CD4-positive, alpha-beta T cell treated with Interferon gamma for 1 hour (primary cell): ENCODE measurements at regions not wholly inside any gene's neighbourhood (a gene's known extent, or its start where the extent isn't known, plus 50 kb on each side); places are given as distances from the start of the nearest gene placed in this dataset.

Experiments
- DNase-seq: peaks from one replicate; pipeline ENCODE4 v3.0.0-alpha.2; 2020

DNA sequence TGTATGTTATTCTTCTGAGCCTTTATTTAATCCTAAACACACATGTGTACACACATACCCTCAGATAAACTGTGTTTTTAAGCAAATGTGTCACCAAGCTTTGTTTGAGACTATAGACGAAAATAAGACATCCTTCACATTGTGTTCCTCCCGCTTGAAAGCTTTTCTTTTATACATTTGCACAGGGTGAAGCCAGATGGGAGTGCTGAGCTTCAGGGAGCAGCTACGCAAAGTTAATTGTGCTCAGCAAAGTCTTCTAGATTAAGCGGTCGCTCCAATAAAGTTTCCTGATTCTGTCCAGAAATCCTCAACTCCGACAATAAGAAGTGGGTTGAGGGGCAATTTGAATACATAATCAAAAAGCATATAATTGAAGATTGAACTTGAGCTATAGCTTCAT lies 117.2 kb upstream of the ARGLU1 start:
- no peak for DNase-seq

DNA sequence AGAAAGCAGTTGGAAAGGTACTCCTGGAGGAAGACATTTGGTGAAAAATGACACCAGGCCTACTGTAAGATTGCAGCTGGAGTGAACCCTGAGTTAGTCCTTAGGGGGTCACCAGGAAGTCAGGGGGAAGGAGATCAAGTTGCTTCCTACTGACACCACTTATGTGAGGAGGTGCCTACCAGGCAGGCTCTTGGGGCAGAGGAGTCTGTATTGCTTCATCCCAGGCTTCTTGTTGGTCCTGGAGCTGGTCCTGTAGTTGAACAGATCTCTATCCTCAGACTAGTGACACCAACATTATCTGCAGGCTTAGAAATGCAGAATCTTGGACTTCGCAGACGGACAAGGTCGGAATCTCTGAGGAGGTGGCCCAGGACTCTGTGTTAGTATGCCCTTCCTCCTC lies 116.0 kb upstream of the ARGLU1 start:
- DNase-seq: no peak

- no peak for DNase-seq
Observed at GRCh38 chr13:106683179-106683578, 115.2 kb upstream of the ARGLU1 start.

- DNase-seq: no peak
Observed at GRCh38 chr13:106681997-106682396, 114.1 kb upstream of the ARGLU1 start.

DNA sequence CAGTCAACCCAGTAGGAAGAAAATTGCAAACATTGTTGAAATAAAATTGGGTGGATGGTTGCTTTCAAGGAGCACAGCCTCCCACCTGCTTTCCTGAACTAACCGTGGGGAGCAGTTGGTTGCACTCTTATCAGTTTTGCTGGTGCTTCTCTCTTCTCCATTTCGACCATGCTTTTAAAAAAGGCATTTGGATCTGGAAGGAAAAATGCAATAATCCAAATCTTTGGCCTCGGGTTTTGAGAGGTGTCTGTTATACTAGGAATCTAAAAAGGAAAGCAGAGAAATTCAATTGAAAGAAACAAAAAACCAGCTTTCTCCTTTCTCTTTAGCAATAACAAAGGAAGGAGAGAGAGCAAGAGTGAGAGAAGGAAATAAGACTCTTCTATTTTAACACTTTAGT lies 113.6 kb upstream of the ARGLU1 start:
- DNase-seq: no peak

- DNase-seq: no peak
Observed at GRCh38 chr13:106680796-106681472, 113.0 kb upstream of the ARGLU1 start.

GRCh38 chr13:106678646-106679418 lies 110.9 kb upstream of the ARGLU1 start:
- no peak for DNase-seq

DNA sequence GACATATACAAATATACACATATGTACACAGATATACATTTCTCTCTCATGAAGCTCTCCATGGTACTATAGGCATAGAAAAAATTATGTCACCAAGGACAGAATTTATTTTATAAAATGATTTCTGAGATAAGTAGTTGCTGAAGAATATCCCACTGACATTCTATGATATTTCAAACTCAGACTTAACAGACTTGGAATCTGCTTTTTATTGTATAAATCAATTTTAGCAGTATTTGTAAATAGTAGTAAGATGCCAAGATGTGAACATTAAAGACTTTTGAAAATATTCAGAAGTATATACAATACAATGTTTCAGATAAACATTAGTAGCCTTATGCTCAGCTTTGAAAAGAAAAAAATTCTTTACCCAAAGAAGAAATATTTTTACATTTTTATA lies 107.4 kb upstream of the ARGLU1 start:
- DNase-seq: no peak

GRCh38 chr13:106660746-106661625 lies 93.0 kb upstream of the ARGLU1 start:
- no peak for DNase-seq

DNA sequence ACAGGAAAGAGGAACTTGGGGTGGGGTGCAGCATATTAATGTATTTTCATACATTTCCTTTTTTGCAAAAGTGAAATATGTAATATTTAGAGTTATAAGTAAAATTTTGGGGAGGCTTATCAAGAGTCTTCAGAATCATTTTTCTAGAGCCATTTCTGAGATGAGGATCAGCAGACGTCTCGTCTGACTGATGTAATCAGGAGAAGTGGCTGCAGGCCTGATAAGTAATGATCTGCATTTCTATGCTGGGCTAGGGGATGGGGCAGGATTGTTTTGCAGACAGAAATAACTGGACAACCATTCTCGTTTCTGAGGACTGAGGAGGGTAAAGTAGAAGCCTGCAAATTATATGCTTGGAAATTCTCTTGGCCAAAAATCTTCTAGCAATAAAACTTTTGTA lies 89.2 kb upstream of the ARGLU1 start:
- DNase-seq: no peak

DNA sequence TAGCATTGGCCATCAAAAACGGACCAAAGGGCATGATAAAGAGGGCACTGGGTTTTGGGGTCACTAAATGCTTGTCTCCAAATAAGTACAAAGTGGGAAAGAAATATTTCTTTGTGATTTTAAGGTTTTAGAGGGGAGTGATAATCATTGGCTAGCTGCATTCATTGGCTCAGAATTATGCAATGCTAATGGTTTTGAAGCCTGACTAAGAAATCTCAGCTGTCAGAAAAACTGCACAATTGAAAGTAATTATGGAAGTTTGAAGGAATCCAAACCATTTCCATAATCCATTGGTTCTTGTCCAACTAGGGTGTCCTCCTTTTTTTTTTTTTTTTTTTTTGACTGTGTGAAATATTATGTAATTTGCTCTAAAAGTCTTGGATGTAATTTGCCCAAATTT lies 88.2 kb upstream of the ARGLU1 start:
- no peak for DNase-seq

DNA sequence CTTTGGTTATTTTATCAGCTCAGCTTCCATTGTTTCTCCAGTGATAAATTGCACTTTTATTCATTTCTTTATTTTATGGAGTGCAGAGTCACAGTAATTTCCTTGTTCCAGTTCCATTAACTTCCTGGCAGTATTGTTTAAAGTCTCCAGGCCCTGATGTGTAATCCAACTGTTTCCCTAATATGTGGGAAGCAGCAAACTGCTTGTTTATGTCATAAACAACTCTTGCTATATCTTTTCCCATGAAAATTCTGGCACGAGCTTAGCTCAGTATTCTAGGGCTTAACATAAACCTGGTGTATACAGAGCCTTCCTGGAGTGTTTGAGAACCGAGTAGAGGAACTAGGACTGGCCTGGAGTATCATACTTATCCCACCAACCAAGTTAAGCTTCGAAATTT lies 83.5 kb upstream of the ARGLU1 start:
- DNase-seq: no peak

GRCh38 chr13:106650690-106651205 lies 82.8 kb upstream of the ARGLU1 start:
- no peak for DNase-seq

DNA sequence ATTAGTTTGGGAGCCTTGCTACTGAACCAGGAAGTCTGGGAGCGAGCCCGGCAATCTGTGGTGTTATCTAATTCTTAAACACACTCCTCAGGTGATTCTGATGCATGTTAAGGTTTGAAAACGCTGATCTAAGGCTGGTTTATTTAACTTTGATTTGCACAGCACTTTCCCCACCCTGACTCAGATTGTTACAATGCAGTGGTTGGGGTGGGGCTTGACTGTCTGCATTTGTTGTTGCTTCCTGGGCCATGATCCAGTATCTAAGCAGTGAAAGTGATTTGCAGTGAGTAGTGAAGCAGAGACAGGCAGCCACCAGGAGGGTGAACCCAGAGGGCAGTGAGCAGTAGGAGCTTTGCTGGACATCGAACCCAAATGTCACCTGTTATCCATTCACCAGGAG lies 81.6 kb upstream of the ARGLU1 start:
- DNase-seq: no peak

- DNase-seq: no peak
Observed at GRCh38 chr13:106640515-106640914, 72.6 kb upstream of the ARGLU1 start.

GRCh38 chr13:106637519-106637918 lies 69.6 kb upstream of the ARGLU1 start:
- DNase-seq: no peak

GRCh38 chr13:106636492-106636891 lies 68.6 kb upstream of the ARGLU1 start:
- DNase-seq: no peak

GRCh38 chr13:106635616-106636015 lies 67.7 kb upstream of the ARGLU1 start:
- no peak for DNase-seq

DNA sequence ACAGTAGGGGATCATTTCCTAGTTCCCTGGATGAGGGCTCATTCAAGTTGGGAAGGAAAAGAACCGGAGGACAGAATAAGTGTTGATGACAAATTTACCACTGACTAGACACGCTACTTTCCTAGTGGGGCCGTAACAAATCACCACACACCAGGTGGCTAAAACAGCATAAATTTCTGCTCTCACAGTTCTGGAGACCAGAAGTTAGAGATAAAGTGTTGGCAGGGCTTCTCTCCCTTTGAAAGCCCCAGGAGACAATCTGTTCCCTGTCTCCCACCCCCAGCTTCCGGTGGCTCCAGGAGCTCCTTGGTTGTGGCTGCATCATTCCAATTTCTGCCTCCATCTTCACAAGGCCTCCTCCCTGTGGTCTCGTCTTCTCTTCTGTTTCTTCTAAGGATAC lies 65.4 kb upstream of the ARGLU1 start:
- DNase-seq: no peak

- no peak for DNase-seq
Observed at GRCh38 chr13:106630650-106631049, 62.7 kb upstream of the ARGLU1 start.

DNA sequence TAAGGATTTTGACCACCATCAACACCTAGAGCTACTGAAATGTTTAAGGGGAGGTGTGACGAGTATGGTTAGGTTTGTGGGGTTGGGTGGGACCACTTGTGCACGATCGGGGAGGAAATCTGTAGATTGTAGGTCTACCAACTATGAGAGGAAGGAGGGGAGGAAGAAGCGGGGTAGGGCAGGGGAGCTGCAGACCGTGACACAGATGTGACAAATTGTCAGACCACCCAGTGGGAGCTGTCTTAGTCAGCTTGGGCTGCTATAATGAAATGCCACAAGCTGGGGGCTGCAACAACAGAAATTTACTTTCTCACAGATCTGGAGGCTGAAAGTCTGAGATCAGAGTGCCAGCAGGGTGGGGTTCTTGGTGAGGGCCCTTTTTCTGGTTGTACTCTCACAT lies 62.2 kb upstream of the ARGLU1 start:
- no peak for DNase-seq

GRCh38 chr13:106628936-106629659 lies 61.2 kb upstream of the ARGLU1 start:
- no peak for DNase-seq

DNA sequence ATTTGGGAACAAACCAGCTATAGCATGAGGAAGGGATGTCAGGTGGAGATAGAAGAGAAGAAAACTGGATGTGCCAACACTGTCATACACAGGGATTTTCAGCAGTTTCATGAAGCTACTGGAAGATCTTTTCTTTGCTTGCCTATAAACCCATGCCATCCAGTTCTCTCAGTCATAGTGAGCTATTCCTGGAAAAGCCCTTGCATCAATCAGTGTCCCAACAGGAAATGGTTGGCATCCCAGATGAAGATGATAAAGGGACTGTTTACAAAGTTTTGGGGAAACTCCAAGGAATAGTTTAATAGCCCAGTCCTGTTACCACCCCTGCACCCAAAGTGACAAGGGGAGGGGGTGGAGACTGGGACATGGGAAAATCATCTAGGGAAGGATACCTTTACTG lies 58.5 kb upstream of the ARGLU1 start:
- no peak for DNase-seq
